Hepatocyte (in vitro differentiated cells): ENCODE measurements at regions not wholly inside any gene's neighbourhood (a gene's known extent, or its start where the extent isn't known, plus 50 kb on each side); places are given as distances from the start of the nearest gene placed in this dataset.

Experiments used
- DNase-seq: peaks from one replicate; pipeline ENCODE4 v3.0.0-alpha.2; 2016; ENCODE audit warnings: low spot score
- H2AFZ ChIP-seq: fragments of 200-600 bp; sonication (generic); 2 replicates; pipeline ENCODE4 v1.6.0; 2016; ENCODE audit warnings: antibody characterized with exemption, mild to moderate bottlenecking
- H3K27ac ChIP-seq: fragments of 200-600 bp; sonication (generic); 2 replicates; pipeline ENCODE4 v1.5.1; 2016; ENCODE audit warnings: mild to moderate bottlenecking
- H3K27me3 ChIP-seq: fragments of 200-600 bp; sonication (generic); 2 replicates; pipeline ENCODE4 v1.6.1; 2016
- H3K36me3 ChIP-seq: fragments of 200-600 bp; sonication (generic); replicated peaks from 2 replicates; pipeline ENCODE4 v1.5.1; 2016; ENCODE audit warnings: low read depth; ENCODE audit not compliant: insufficient read depth
- H3K4me1 ChIP-seq: fragments of 200-600 bp; sonication (generic); 2 replicates; pipeline ENCODE4 v1.5.1; 2016; ENCODE audit warnings: mild to moderate bottlenecking, moderate library complexity; ENCODE audit not compliant: insufficient read depth
- H3K4me2 ChIP-seq: fragments of 200-600 bp; sonication (generic); 2 replicates; pipeline ENCODE4 v1.6.0; 2016
- H3K4me3 ChIP-seq: fragments of 200-600 bp; sonication (generic); 2 replicates; pipeline ENCODE4 v1.5.1; 2016; ENCODE audit warnings: mild to moderate bottlenecking
- H3K79me2 ChIP-seq: fragments of 200-600 bp; sonication (generic); 2 replicates; pipeline ENCODE4 v1.6.0; 2017; ENCODE audit warnings: mild to moderate bottlenecking
- H3K9me2 ChIP-seq: fragments of 200-600 bp; sonication (generic); replicated peaks from 2 replicates; pipeline ENCODE4 v1.6.0; 2017; ENCODE audit warnings: mild to moderate bottlenecking; ENCODE audit not compliant: insufficient read depth
- H3K9me3 ChIP-seq: fragments of 200-600 bp; sonication (generic); 2 replicates; pipeline ENCODE4 v1.5.1; 2016; ENCODE audit warnings: low read depth, mild to moderate bottlenecking
- H4K20me1 ChIP-seq: fragments of 200-600 bp; sonication (generic); 2 replicates; pipeline ENCODE4 v1.6.0; 2016; ENCODE audit warnings: mild to moderate bottlenecking; ENCODE audit not compliant: insufficient read depth, poor library complexity, severe bottlenecking
- CTCF ChIP-seq: fragments of 200-600 bp; sonication (generic); IDR thresholded peaks from 2 replicates; pipeline ENCODE4 v1.5.1; 2016; ENCODE audit warnings: antibody characterized with exemption, mild to moderate bottlenecking; ENCODE audit not compliant: poor library complexity
- EZH2 ChIP-seq: fragments of 200-600 bp; sonication (generic); IDR thresholded peaks from 2 replicates; pipeline ENCODE4 v1.6.1; 2016; ENCODE audit warnings: antibody characterized with exemption, mild to moderate bottlenecking, borderline replicate concordance
- EZH2phosphoT487 ChIP-seq: fragments of 200-600 bp; sonication (generic); IDR thresholded peaks from one replicate; pipeline ENCODE4 v1.6.1; 2018; ENCODE audit warnings: antibody characterized with exemption, mild to moderate bottlenecking, low read depth, moderate library complexity; ENCODE audit not compliant: unreplicated experiment, severe bottlenecking
- WGBS: methylation state at CpG from one replicate; pipeline ENCODE4 v1.1.6; 2016; ENCODE audit warnings: low lambda C conversion rate; ENCODE audit errors: missing lambda C conversion rate; 5-methylcytosine and 5-hydroxymethylcytosine counted together

GRCh38 chr5:82497242-82497641, 219.1 kb upstream of the RPS23 start:
- TF ChIP-seq EZH2phosphoT487 (no peak), CTCF (no peak), EZH2 (no peak)
- H3K4me1 ChIP-seq: peaks cover 10% of the 10 kb centered on the region
- H3K27me3 ChIP-seq: no peaks in the 10 kb centered on the region
- no peak overlapping the region for H2AFZ ChIP-seq
- H3K27ac ChIP-seq: no peak overlapping the region
- no peaks in the 10 kb centered on the region for H4K20me1 ChIP-seq
- no peak for DNase-seq
- H3K36me3 ChIP-seq: no peaks in the 10 kb centered on the region
- no peaks in the 10 kb centered on the region for H3K79me2 ChIP-seq
- no peaks in the 10 kb centered on the region for H3K9me3 ChIP-seq
- no peak overlapping the region for H3K4me2 ChIP-seq
- H3K4me3 ChIP-seq: no peak overlapping the region
- no peaks in the 10 kb centered on the region for H3K9me2 ChIP-seq

- no peak overlapping the region for H2AFZ ChIP-seq
- TF ChIP-seq EZH2: no peak
- no peak for TF ChIP-seq EZH2phosphoT487
- no peak for TF ChIP-seq CTCF
- peaks cover 12% of the 10 kb centered on the region for H3K4me1 ChIP-seq
- H3K4me3 ChIP-seq: no peak overlapping the region
- no peak overlapping the region for H3K27ac ChIP-seq
- H3K9me2 ChIP-seq: no peaks in the 10 kb centered on the region
- H3K9me3 ChIP-seq: no peaks in the 10 kb centered on the region
- no peak overlapping the region for H3K4me2 ChIP-seq
- no peaks in the 10 kb centered on the region for H3K36me3 ChIP-seq
- DNase-seq: no peak
- no peaks in the 10 kb centered on the region for H3K79me2 ChIP-seq
- H3K27me3 ChIP-seq: no peaks in the 10 kb centered on the region
- H4K20me1 ChIP-seq: no peaks in the 10 kb centered on the region
These were observed 216.8 kb upstream of the RPS23 start for GRCh38 chr5:82494942-82495341.

GRCh38 chr5:82493221-82493620, 215.1 kb upstream of the RPS23 start:
- no peaks in the 10 kb centered on the region for H3K79me2 ChIP-seq
- H3K4me1 ChIP-seq: peaks cover 6% of the 10 kb centered on the region
- no peak overlapping the region for H2AFZ ChIP-seq
- H3K27ac ChIP-seq: peak overlapping the region; percentile 74
- no peak for TF ChIP-seq EZH2
- no peak for TF ChIP-seq CTCF
- H3K27me3 ChIP-seq: no peaks in the 10 kb centered on the region
- no peak overlapping the region for H3K4me2 ChIP-seq
- H3K4me3 ChIP-seq: no peak overlapping the region
- H3K9me2 ChIP-seq: no peaks in the 10 kb centered on the region
- no peaks in the 10 kb centered on the region for H3K36me3 ChIP-seq
- no peaks in the 10 kb centered on the region for H3K9me3 ChIP-seq
- no peaks in the 10 kb centered on the region for H4K20me1 ChIP-seq
- DNase-seq: peak; percentile 39

GRCh38 chr5:82491397-82491796, 213.2 kb upstream of the RPS23 start:
- 86% methylated on average over 1 of the region's 1 CpG for WGBS
- H3K79me2 ChIP-seq: no peaks in the 10 kb centered on the region
- no peaks in the 10 kb centered on the region for H3K36me3 ChIP-seq
- H3K27me3 ChIP-seq: no peaks in the 10 kb centered on the region
- no peaks in the 10 kb centered on the region for H3K9me3 ChIP-seq
- DNase-seq: peak; percentile 27
- H3K4me1 ChIP-seq: peaks cover 6% of the 10 kb centered on the region
- no peak for TF ChIP-seq EZH2
- no peak for TF ChIP-seq EZH2phosphoT487
- no peak for TF ChIP-seq CTCF
- peak overlapping the region; percentile 18 for H3K4me2 ChIP-seq
- peak overlapping the region; percentile 74 for H3K27ac ChIP-seq
- no peak overlapping the region for H2AFZ ChIP-seq
- H3K4me3 ChIP-seq: no peak overlapping the region
- no peaks in the 10 kb centered on the region for H4K20me1 ChIP-seq
- H3K9me2 ChIP-seq: no peaks in the 10 kb centered on the region
